OCI-LY1 (cell line): ENCODE measurements at regions not wholly inside any gene's neighbourhood (a gene's known extent, or its start where the extent isn't known, plus 50 kb on each side); places are given as distances from the start of the nearest gene placed in this dataset.

Experiments used
- H2AFZ ChIP-seq: fragments of 200-600 bp; sonication (generic), shearing (Covaris generic); 2 replicates; pipeline ENCODE4 v1.6.0; 2014; ENCODE audit warnings: antibody characterized with exemption, mild to moderate bottlenecking, low read length
- H3F3A ChIP-seq: fragments of 200-600 bp; sonication (generic), shearing (Covaris generic); 2 replicates; pipeline ENCODE4 v1.6.0; 2014; ENCODE audit warnings: mild to moderate bottlenecking, antibody characterized with exemption, low read length, moderate library complexity; ENCODE audit not compliant: insufficient read depth
- H3K27ac ChIP-seq: fragments of 200-600 bp; sonication (generic); 2 replicates; pipeline ENCODE4 v1.5.1; 2014; ENCODE audit warnings: low read length, mixed run types, mild to moderate bottlenecking, low read depth; ENCODE audit not compliant: poor library complexity, severe bottlenecking
- H3K27me3 ChIP-seq: fragments of 200-600 bp; sonication (generic); 2 replicates; pipeline ENCODE4 v1.6.0; 2014; ENCODE audit warnings: antibody characterized with exemption, mild to moderate bottlenecking, low read length, moderate library complexity; ENCODE audit not compliant: insufficient read depth
- H3K36me3 ChIP-seq: fragments of 200-600 bp; sonication (generic); 2 replicates; pipeline ENCODE4 v1.6.1; 2014; ENCODE audit warnings: mild to moderate bottlenecking, antibody characterized with exemption, low read length, moderate library complexity, mixed read lengths; ENCODE audit not compliant: insufficient read depth
- H3K4me1 ChIP-seq: fragments of 200-600 bp; sonication (generic); 2 replicates; pipeline ENCODE4 v1.5.1; 2014; ENCODE audit warnings: mild to moderate bottlenecking, low read length, moderate library complexity; ENCODE audit not compliant: insufficient read depth, severe bottlenecking
- H3K4me2 ChIP-seq: fragments of 200-600 bp; sonication (generic), shearing (Covaris generic); 2 replicates; pipeline ENCODE4 v1.6.1; 2014; ENCODE audit warnings: low read length
- H3K4me3 ChIP-seq: fragments of 200-600 bp; sonication (generic); 2 replicates; pipeline ENCODE4 v1.5.1; 2014; ENCODE audit warnings: low read length, low read depth, mild to moderate bottlenecking, mixed read lengths; ENCODE audit not compliant: poor library complexity, severe bottlenecking
- H3K79me2 ChIP-seq: fragments of 200-600 bp; shearing (Covaris generic); 2 replicates; pipeline ENCODE4 v1.6.1; 2016; ENCODE audit warnings: mixed run types, low read length, mixed read lengths; ENCODE audit not compliant: insufficient read depth
- H3K9ac ChIP-seq: fragments of 200-600 bp; sonication (generic), shearing (Covaris generic); 2 replicates; pipeline ENCODE4 v1.6.1; 2014; ENCODE audit warnings: mild to moderate bottlenecking, low read length, mixed read lengths
- H3K9me2 ChIP-seq: fragments of 200-600 bp; sonication (generic), shearing (Covaris generic); 2 replicates; pipeline ENCODE4 v1.6.1; 2014; ENCODE audit warnings: low read depth, mild to moderate bottlenecking, low read length, mixed read lengths
- H3K9me3 ChIP-seq: fragments of 200-600 bp; shearing (Covaris generic); 2 replicates; pipeline ENCODE4 v1.6.1; 2014; ENCODE audit warnings: low read length, mixed read lengths
- H4K20me1 ChIP-seq: fragments of 200-600 bp; sonication (generic), shearing (Covaris generic); 2 replicates; pipeline ENCODE4 v1.6.0; 2016; ENCODE audit warnings: mild to moderate bottlenecking, low read length; ENCODE audit not compliant: insufficient read depth
- EZH2 ChIP-seq: fragments of 200-600 bp; sonication (generic), shearing (Covaris generic); IDR thresholded peaks from 2 replicates; pipeline ENCODE4 v1.8.0; 2017; ENCODE audit warnings: borderline replicate concordance, mixed run types, mild to moderate bottlenecking, antibody characterized with exemption, low read length, moderate library complexity, mixed read lengths
- TF ChIP-seq, protein P1 (sequence below): fragments of 200-600 bp; sonication (generic), shearing (Covaris generic); IDR thresholded peaks from 2 replicates; pipeline ENCODE4 v1.5.1; 2017; ENCODE audit warnings: mild to moderate bottlenecking, antibody characterized with exemption, low read length, moderate library complexity, mixed read lengths

- Histone ChIP-seq H3K9ac (no peak overlapping the region), H3K9me2 (no peaks in the 10 kb centered on the region), H3F3A (no peaks in the 10 kb centered on the region), H3K36me3 (no peaks in the 10 kb centered on the region), H3K9me3 (0 out of 2 replicates have a peak, but pooled peaks cover 6% of the 10 kb centered on the region), H2AFZ (0 out of 2 replicates have a peak overlapping the region, but pooled peaks have one; percentile 70), H4K20me1 (no peaks in the 10 kb centered on the region), H3K79me2 (no peaks in the 10 kb centered on the region), H3K4me3 (no peak overlapping the region), H3K27me3 (no peaks in the 10 kb centered on the region), H3K4me2 (no peak overlapping the region), H3K27ac (no peak overlapping the region), H3K4me1 (no peaks in the 10 kb centered on the region)
- TF ChIP-seq, protein P1, sequence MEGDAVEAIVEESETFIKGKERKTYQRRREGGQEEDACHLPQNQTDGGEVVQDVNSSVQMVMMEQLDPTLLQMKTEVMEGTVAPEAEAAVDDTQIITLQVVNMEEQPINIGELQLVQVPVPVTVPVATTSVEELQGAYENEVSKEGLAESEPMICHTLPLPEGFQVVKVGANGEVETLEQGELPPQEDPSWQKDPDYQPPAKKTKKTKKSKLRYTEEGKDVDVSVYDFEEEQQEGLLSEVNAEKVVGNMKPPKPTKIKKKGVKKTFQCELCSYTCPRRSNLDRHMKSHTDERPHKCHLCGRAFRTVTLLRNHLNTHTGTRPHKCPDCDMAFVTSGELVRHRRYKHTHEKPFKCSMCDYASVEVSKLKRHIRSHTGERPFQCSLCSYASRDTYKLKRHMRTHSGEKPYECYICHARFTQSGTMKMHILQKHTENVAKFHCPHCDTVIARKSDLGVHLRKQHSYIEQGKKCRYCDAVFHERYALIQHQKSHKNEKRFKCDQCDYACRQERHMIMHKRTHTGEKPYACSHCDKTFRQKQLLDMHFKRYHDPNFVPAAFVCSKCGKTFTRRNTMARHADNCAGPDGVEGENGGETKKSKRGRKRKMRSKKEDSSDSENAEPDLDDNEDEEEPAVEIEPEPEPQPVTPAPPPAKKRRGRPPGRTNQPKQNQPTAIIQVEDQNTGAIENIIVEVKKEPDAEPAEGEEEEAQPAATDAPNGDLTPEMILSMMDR, result no peak
- no peak for TF ChIP-seq EZH2
These were observed 1304.5 kb upstream of the GBE1 start for GRCh38 chr3:83065851-83066460.

- no peak overlapping the region for H3K4me2 ChIP-seq
- H3K9me2 ChIP-seq, result no peaks in the 10 kb centered on the region
- H3K9ac ChIP-seq, result no peak overlapping the region
- no peak overlapping the region for H3K27ac ChIP-seq
- H2AFZ ChIP-seq, result no peak overlapping the region
- no peaks in the 10 kb centered on the region for H3K4me1 ChIP-seq
- H3K4me3 ChIP-seq, result no peak overlapping the region
- 0 out of 2 replicates have a peak, but pooled peaks cover 10% of the 10 kb centered on the region for H3K9me3 ChIP-seq
- no peaks in the 10 kb centered on the region for H4K20me1 ChIP-seq
- no peaks in the 10 kb centered on the region for H3F3A ChIP-seq
- no peak for TF ChIP-seq EZH2
- TF ChIP-seq, protein P1, result no peak
- no peaks in the 10 kb centered on the region for H3K79me2 ChIP-seq
- no peaks in the 10 kb centered on the region for H3K27me3 ChIP-seq
- no peaks in the 10 kb centered on the region for H3K36me3 ChIP-seq
These were observed 1302.0 kb upstream of the GBE1 start for GRCh38 chr3:83063446-83063845.

DNA sequence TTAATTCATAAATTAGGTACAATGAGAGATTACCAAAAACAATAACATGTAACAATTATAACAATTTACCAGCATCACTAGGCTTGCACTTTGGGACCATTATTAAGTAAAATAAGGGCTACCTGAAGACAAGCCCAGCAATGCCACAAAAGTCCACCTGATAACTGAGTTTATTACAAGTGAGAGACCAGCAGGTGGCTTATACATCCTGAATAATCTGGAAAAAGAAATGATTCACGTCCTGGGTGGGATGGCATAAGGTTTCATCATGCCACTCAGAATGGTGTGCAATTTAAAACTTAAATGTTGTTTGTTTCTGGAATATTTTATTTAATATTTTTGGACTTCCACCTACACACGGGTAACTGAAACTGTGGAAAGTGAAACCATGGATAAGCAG, 1287.1 kb upstream of the GBE1 start:
- H3K9ac ChIP-seq, result no peak overlapping the region
- H3K9me2 ChIP-seq, result no peaks in the 10 kb centered on the region
- H3K4me3 ChIP-seq, result no peak overlapping the region
- H3K36me3 ChIP-seq, result no peaks in the 10 kb centered on the region
- no peaks in the 10 kb centered on the region for H3K9me3 ChIP-seq
- no peaks in the 10 kb centered on the region for H3K79me2 ChIP-seq
- peaks cover 8% of the 10 kb centered on the region for H3K4me1 ChIP-seq
- no peak overlapping the region for H2AFZ ChIP-seq
- TF ChIP-seq, protein P1, result peak; percentile 17; the same call in 1 of the 2 replicates
- TF ChIP-seq EZH2, result no peak
- H3F3A ChIP-seq, result no peaks in the 10 kb centered on the region
- no peaks in the 10 kb centered on the region for H4K20me1 ChIP-seq
- no peaks in the 10 kb centered on the region for H3K27me3 ChIP-seq
- no peak overlapping the region for H3K27ac ChIP-seq
- no peak overlapping the region for H3K4me2 ChIP-seq
